ENCODE measurements at regions not wholly inside any gene's neighbourhood (a gene's known extent, or its start where the extent isn't known, plus 50 kb on each side); places are given as distances from the start of the nearest gene placed in this dataset.

GRCh38 chr10:94276140-94276539, 86.6 kb downstream of the NOC3L start:
- in situ Hi-C loops (cut with HindIII; ENCODE audit: low sequenced_read_pairs), result no loop called here

- in situ Hi-C loops (cut with HindIII; ENCODE audit: low sequenced_read_pairs), result no loop called here
These were observed 85.3 kb downstream of the NOC3L start for GRCh38 chr10:94277450-94277849.

- in situ Hi-C loops (cut with HindIII; ENCODE audit: low sequenced_read_pairs), result no loop called here
These were observed 82.7 kb downstream of the NOC3L start for GRCh38 chr10:94279835-94280709.

- in situ Hi-C loops (cut with HindIII; ENCODE audit: low sequenced_read_pairs), result no loop called here
These were observed 81.1 kb downstream of the NOC3L start for GRCh38 chr10:94281654-94282053.

GRCh38 chr10:94282369-94282768, 80.4 kb downstream of the NOC3L start:
- in situ Hi-C loops (cut with HindIII; ENCODE audit: low sequenced_read_pairs), result no loop called here

Measured in DLD1 (cell line).